ENCODE measurements at regions not wholly inside any gene's neighbourhood (a gene's known extent, or its start where the extent isn't known, plus 50 kb on each side); places are given as distances from the start of the nearest gene placed in this dataset.
"Not testable (repeated sequence)": the region's sequence is repeated elsewhere in the genome, so short reads cannot be mapped to it uniquely, and the experiment has no call there.

DNA sequence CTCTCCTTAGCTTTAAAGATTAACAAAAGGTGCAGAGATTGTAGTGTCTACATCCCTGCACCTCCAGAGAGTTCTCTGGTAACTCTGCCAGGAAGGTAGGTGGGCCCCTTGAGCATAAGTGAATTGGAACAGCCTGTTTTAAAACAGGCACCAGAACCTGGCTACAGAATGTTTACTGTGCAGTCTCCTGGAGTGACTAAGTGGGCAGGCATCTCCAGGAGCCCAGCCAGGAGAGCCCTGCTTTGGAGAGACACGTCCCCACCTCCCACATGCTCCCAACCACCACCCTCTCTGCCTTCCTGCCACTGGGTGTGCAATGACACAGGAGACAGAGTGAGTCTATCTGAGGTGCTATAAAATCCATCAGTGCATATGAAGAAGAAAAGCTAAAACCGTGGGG, 110.3 kb upstream of the EYA4 start:
- peak; percentile 46 for DNase-seq

DNA sequence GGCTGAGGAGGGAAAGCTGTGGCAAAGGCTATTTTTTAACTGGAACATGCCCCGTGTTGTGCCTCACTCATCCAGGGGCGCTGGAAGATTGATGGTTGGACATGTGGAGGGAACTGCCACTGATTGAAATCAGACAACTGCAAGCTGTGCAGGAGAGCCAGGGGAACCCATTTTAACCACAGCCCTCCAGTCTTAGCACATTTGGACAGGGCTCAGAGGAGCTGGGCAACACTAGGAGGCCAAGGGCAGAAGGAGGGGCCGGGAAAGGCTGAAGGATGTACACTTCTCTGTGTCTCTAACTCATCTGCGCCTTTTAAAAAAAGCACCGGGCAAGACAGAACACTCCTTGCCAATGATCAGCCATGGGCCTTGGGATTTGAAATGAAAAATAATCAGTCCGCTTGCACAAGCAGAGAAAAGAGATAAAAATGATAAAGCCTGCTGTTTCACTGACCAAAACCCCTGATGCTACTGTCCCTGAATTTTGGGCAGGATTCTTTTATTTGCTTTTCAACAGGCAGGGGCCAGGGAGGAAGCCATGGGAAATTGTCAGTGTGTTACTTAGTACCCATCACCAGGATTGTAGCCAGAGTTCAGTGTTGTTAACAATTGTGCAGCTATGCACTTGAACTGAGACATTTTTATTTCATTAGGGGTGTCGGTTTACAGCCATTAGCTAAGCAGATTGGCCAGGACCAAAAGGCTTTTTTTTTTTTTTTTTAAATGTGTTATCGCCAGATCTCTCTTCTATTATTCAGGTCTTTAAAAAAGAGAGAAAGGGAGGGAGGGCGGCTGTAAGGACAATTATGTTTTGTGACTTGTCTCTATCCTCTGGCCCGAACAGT, 109.3 kb upstream of the EYA4 start:
- DNase-seq: peak; percentile 56

DNA sequence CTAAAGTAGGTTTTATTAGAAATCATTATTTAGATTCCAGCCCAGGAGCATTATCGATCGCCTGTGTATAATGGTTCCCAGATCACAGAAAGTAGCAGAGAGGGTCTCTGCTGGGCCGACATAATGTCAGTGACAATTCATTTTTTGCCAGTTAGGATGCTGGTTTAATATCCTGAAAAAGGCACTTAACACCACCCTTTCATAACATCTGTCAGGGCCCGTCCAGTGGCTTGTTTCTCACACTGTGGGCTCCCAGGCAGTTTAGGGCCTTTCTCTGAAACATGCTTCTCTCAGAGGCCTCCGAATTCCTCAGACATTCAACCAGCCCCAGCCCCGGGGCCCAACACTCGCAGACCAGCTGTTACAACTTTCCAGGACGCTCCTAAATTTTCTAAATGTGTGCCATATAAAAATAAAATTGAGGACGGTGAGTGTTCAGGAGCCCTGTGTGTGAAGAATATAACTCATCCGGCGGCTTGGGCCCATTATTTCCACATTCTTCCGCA, 108.6 kb upstream of the EYA4 start:
- peak; percentile 29 for DNase-seq

DNA sequence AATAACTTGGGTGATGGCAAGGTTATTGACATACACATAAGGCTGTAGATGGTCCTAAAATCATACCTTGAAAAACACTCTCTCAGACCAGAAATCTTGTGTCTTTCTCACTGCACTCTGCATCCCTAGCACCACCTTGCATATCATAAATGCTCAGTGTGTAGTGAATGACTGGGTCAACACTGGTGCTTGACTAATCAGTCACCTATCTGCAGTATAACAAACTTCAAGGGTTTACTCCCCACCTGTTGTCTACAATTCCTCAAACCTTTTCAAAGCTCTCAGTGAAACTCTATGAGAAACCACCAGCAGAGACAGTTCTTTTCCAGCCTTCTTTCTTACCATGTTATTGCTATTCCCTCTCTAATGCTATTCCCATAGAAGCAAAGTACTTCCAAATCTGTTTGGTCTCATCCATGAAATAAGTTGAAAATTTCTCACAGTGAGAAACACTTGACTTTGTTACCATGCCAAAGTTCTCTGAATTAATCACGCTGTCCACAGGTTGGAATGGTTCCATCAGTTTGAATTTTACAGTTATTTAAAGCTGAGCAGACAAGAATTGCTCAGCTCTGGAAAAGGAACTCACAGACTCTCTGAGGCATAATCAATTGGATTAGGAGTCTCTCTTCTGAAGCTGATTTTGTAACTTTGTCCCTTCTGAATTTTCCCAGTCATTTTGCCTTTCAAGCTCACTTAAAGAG, 104.8 kb upstream of the EYA4 start:
- peak; percentile 36 for DNase-seq

DNA sequence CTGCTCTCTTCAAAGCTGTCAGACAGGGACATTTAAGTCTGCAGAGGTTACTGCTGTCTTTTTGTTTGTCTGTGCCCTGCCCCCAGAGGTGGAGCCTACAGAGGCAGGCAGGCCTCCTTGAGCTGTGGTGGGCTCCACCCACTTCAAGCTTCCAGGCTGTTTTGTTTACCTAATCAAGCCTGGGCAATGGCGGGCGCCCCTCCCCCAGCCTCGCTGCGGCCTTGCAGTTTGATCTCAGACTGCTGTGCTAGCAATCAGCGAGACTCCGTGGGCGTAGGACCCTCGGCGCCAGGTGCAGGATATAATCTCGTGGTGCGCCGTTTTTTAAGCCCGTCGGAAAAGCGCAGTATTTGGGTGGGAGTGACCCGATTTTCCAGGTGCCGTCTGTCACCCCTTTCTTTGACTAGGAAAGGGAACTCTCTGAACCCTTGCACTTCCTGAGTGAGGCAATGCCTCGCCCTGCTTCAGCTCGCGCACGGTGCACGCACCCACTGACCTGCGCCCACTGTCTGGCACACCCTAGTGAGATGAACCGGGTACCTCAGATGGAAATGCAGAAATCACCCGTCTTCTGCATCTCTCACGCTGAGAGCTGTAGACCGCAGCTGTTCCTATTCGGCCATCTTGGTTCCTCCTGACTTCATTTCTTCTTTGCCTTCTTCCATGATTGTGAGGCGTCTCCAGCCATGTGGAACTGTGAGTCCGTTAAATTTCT, 93.5 kb upstream of the EYA4 start:
- DNase-seq: not testable (repeated sequence)

DNA sequence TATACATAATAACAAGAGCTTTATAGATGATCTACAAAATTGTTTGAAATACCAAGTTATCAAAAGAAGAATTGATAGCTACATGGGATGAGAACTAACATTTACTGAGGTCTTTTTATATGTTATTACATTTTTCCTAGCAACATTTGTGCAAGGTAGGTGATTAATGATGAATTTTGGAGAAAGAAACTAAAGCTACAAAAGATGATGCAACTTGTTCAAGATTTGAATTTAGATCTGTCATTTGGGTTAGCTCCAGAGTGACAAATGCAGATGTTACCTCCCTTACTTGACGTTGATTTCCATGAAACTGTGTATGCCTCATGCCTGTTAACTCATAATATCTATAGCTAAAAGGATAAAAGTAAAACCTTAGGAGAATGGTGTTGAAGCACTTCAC, 84.5 kb upstream of the EYA4 start:
- DNase-seq: no peak

DNA sequence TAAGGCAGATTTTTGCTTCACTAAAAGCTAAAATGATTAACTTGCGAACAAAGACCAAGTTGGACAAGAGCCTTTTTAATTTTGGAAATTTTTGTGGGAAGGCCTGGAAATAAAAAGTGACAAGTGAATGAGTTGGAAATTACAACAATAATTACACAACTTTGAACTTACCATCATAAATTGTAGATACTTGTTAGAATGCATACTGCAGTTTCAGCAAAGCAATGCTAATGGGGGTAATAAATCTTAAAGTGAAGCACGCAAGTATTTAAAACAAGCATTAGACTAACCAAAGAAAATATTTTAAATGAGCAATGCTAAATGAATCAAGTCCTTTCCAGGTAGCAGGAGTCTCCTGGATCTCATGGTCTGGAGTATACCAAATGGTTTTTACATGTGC, 83.2 kb upstream of the EYA4 start:
- DNase-seq: no peak

DNA sequence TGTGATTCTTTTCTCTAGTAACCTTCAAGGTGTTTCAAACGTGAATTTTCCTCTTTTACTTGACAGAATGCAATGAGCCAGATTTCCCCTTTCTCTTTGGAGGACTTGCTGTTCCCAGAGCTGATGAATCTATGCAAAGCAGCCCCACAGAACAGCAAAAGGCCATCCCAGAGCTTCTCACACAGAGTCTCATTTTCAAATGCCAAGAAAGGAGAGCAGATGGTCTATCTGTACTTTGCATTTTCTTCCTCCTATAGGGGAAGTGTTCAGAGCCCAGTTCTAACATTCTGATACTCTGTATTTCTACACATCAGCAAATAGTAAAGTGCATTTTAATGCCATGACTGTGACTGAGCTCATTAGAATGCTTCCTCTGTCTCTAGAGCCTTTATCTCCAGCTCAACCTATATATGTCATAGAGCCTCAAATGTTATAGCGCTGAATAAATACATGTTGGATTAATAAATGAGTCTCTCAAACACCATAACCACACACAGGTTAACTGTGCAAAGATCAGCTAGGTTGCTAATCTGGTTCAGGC, 81.8 kb upstream of the EYA4 start:
- DNase-seq: no peak

DNA sequence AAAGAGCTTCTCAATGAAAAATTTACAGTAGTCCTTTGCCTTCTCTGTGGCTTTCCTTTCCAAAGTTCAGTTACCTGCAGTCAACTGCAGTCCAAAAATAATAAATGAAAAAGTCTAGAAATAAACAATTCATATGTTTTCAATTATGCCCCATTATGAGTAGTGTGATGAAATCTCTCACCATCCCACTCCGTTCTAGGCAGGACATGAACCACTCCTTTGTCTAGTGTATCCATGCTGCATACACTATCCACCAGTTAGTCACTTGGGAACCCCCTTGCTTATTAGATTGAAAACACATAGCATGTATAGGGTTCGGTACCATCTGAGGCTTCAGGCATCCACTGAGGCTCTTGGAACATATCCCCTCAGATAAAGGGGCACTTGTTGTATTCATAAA, 80.6 kb upstream of the EYA4 start:
- no peak for DNase-seq

DNA sequence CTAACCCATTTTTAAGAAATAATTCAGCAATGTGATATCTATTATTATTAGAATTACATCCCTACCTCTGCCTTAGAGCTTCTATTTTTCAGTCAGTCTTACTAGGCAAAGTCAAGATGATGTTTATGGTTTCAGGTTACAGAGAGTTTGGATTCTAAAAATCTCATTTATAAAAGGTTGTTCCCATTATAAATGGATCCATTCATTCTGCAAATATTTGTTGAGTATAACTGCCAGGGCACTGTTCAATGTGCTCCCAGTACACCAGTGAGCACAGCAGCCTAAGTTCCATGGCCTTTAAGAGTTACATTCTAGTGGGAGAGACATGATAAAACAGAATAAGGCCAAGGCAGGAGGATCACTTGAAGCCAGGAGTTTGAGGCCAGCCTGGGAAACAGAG, 75.9 kb upstream of the EYA4 start:
- no peak for DNase-seq

DNA sequence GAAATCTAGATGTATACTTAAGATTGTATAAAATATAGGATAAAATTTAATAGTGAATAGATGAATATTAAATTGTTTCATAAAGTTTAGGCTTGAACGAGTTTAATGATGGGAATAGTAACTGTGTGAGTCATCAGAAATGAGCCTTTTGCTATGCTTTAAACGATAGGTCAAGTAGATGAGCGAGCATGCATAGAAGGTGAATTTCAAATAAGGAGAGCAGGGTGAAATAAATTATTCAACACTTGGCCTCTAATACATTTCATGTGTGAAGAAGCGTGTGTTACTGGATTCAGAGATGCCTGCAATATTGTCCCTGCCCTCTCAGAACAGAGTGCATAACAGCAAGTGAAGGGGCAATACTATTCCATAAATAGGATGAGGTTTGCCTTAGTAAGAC, 74.4 kb upstream of the EYA4 start:
- no peak for DNase-seq

DNA sequence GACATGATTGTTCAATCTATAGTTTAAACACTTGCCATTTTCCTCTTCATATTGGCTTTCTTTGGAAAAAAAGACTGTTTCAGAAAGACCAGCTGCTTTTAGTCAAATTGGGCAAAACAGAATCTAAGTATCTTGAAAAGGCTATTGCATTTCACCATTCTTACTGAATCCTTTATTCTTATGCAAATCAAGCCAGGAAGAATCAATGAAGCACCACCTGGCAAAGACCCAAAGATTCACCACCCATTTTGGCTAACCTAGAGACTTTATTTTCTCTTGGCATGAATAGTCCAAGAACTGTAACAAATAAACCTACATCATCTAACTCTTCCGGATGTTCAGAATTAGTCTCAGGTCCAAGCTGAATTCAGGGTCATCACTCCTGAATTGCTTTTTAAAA, 71.3 kb upstream of the EYA4 start:
- DNase-seq: no peak

DNA sequence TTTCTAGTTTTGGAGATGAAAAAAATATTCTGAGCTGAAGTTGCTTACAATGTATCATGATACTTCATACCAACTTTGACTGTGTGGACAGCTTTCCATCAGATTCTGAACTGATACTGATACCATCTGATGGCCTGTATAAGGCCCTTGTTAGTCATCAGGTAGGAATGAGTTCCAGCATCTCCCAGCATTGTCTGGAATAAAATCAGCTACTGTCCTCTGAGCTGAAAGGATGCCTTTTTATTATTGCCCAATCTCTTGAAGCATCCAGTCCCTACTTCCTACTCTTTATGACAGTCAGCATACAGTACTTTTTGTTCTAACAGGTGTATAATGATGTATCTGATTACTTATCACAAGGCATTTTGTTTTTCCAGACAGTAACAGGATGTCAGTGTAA, 70.6 kb upstream of the EYA4 start:
- DNase-seq: no peak

DNA sequence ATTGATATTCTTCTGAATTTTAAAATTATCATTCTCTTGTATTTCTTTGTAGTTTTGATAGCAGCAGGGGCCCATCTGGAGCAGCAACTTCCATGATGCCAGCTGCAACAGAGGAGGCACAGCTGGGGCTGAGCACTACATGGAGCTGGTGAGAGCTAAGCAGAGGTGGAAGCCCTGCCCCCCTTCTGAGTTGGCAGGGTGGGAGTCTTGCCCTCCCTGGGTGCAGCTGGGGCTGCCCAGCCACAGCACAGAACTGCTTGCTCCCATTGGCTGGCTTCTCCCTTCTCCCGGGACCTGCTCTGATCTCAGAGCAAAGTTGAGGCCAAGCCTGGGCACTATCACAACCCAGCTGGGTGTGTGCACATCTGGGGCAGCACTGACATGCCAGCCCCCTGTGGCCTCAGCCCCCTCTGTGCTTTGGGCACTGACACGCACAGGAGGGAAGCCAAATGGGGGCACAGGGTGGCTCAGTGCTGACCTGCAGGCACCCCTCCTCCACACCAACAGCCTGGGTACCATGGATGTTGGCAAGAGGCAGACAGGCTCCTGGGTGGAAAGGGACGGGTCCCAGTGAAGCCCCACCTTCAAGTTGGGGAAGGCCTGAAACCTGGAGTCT, 69.1 kb upstream of the EYA4 start:
- DNase-seq: no peak

DNA sequence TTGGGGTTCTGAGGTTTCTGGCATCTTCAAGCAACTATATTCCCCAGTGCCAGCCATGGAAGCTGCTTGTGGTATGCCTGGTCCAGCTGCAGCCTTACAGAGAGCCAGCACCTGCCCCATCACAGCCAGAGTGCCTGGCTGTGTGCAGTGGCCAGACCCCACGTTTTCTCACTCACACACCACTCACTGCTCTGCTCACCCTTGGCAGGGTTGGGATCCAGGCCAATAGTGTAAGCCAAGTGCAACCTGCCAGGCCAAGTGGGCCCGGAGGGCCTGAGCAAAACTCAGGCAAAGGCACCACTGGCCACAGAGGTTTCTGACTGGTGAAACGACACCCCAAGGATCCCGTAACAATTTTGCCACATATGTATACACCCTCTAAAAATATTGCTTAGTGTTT, 67.9 kb upstream of the EYA4 start:
- no peak for DNase-seq

DNA sequence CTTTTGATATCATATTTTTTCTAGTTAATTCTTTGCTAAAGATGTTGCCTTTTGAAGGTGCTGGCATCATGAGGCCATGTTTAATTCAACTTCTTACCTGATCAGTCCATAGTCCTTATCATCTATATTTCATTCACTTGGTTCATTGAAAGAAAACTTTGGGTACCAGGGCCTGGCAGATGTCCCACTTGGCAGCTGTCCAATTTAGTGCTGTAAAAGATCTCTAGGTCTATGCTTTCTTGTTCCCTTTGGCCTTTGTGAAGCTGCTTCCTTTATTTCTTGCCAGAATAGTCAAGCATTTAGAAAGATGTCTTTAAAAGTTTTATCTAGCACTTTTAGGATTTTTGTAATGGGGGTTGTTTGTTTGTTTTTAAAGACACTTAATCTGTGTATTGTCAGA, 61.7 kb upstream of the EYA4 start:
- no peak for DNase-seq

DNA sequence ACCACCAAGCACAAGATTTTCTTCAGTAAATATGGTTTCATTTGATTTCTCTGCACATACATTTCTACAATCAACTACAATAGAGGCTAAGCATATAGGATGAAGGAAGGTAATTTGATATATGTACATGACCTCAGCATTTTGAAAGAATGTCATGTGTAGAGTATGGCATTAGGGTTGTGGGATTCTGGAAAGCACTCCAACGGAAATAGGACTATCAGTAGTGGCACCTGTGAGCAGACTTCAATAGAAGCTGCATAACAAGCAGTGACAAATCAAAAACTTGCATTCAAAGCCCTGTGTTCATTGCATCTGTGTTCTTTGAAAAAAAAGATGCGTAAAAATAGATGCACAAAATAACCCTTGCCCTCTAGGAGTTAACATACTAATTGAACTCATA, 57.5 kb upstream of the EYA4 start:
- DNase-seq: no peak

DNA sequence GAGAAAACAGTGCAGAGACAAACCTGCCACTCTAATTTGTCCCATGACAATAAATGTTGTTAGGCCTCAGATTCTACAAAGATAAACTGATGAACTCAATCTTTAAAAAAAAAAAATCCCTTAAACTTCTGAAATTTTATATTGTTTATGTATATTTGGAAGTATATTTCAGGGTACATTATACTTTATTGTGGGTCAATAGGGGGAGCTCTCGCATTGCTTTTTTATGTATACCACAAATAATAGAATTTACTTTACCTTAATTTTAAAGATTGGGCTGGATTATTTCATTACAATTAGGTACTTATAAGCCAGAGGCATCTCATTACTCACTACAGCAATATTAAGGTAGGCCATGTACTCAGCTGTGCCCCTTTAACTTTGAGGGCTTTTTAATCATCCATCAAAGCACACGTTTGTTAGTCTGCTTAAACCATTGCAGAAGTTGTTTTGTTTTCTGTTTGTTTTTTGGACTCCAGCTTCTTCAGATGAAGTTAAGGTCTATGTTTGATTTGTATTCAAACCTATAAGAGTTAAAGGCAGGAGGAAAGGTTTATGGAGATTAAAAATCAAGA, 56.3 kb upstream of the EYA4 start:
- DNase-seq: no peak

DNA sequence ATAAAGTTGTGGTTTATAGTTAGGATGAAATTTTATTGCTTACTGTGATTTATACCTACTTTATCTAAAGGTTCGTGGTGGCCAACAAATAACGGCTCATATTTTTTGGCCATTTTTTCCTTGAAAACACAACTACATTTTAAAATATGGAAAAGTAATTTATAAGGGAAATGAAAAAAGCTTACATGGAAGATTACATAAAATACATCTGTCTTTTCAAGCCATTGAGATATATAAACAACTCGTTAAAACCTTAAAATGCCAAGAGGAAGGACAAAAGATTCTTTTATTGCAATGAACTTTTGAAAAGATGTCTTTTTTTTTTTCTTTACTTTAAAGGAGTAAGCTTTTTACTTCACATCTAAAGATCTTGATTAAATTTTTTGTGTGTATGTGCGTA, 55.4 kb upstream of the EYA4 start:
- DNase-seq: no peak

DNA sequence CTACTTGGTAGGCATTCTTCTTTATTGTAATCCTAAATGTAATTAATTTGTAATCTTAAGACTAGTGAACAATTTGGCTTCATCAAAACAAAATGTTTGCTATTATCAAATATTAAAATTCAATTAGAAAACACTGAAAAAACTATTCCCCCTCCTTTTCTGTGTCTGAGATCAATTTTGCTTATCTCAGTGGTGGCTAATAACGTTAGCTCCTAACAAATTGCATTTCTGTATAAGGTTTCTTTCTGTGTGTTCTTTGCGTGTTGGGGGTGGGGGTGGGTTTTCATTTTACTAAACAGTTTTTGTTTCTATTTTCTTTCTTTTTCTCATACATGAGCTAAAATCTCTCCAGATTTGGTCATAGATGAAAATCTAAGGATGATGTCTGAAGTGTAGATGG, 54.0 kb upstream of the EYA4 start:
- no peak for DNase-seq

DNA sequence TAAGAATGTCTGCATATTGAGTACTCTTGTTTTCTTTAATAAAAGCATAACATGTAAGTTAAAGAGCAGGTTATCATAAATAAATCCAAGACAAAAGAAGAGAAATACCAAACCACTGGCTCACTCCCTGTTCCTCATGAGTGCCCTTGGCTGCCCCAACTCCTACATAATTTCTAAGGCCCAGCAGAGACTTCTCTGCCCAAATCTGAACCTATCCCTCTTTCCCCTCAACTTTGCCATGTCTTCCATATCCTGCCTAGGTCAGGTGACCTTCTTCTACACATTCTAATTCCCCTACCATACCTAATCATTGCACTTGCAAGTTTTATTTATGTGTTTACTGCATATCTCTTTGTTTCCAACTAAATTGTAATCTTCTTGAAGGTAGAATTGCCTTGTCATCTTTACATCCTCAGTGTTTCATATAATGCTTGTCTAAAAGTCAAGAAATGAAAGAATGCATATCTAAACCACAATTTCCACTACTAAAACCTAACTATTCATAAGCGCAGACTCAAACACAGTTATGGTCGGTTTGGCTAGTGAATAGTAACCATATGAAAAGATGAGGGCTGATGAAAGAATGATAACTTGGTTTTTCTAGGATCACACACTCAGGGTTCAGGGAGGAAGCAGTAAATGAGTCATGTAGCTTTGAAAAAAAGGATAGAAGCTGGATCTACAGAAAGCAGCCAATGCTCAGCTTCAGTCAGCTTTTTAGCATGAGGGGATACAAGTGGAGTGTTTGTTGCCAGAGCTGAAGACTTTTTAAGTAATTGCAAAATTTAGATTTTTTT, 53.3 kb upstream of the EYA4 start:
- DNase-seq: no peak

DNA sequence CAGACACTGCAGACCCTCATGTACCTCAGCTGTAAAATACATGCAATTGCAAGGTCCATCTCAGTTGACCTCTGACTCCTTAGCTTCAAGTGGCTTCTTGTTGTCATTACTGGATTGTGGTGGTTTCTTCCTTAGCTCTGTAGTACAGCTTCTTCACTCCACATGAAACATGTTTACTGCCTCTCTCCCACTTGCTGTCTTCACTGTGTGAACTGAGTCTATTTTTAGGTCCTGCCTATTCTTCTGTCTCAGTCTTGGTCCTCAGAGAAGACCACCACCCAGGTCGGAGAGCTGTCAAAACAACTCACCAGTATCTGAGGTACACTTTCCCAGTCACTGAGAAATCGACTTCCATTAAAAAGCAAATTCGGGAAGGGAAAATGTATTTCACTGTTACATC, 50.2 kb upstream of the EYA4 start:
- DNase-seq: no peak

Measured in femur (tissue), 1 donor.